Panc1 (cell line): ENCODE measurements at regions not wholly inside any gene's neighbourhood (a gene's known extent, or its start where the extent isn't known, plus 50 kb on each side); places are given as distances from the start of the nearest gene placed in this dataset.

Experiments
- ATAC-seq: fragments of 200-7000 bp; cut with Tn5 transposase; 2 replicates; pipeline ENCODE4 v1.9.1; 2020; ENCODE audit warnings: mild to moderate bottlenecking, moderate library complexity
- BruUV-seq: library from RNA; stranded (reverse); fragments of 400-500 nt; replicated peaks from 2 replicates; lab custom pipeline; 2021; lab: Mats Ljungman, UMichigan
- CTCF ChIA-PET: fragments of 300-600 bp; sonication (Branson Sonifier 250); formaldehyde crosslinking; loops from one replicate; lab custom pipeline; 2022; ENCODE audit warnings: antibody characterized with exemption; lab: Charles Lee
- POLR2A ChIA-PET: fragments of 300-600 bp; sonication (Branson Sonifier 250); formaldehyde crosslinking; loops from one replicate; lab custom pipeline; 2022; ENCODE audit warnings: antibody characterized with exemption; lab: Charles Lee
- DNase-seq: peaks from one replicate; pipeline ENCODE4 v3.0.0-alpha.2; 2010; ENCODE audit warnings: low read depth, low spot score
- H3K27ac ChIP-seq: 2 replicates; pipeline ENCODE4 v1.5.1; 2011; ENCODE audit warnings: mild to moderate bottlenecking, low read length, inconsistent platforms
- H3K27me3 ChIP-seq: fragments of 200-500 bp; sonication (Bioruptor generic); 2 replicates; pipeline ENCODE4 v1.6.0; 2014; ENCODE audit warnings: low read length, inconsistent platforms; ENCODE audit not compliant: control insufficient read depth, insufficient read depth
- H3K36me3 ChIP-seq: fragments of 200-500 bp; sonication (Bioruptor generic); 2 replicates; pipeline ENCODE4 v1.5.1; 2014; ENCODE audit warnings: inconsistent platforms, mild to moderate bottlenecking, low read length, moderate library complexity; ENCODE audit not compliant: control insufficient read depth, insufficient read depth
- H3K4me1 ChIP-seq: 2 replicates; pipeline ENCODE4 v1.5.1; 2011; ENCODE audit warnings: inconsistent platforms, mild to moderate bottlenecking, low read length, moderate library complexity; ENCODE audit not compliant: control insufficient read depth, insufficient read depth
- H3K4me3 ChIP-seq, 2 experiments: 2 replicates each; pipeline ENCODE4 v1.5.1; 2011 to 2012; ENCODE audit warnings: low read depth in 2 of 2, low read length in 2 of 2, mild to moderate bottlenecking in 2 of 2, inconsistent platforms in 1 of 2, moderate library complexity in 1 of 2
- H3K9me3 ChIP-seq: fragments of 200-500 bp; sonication (Bioruptor generic); 2 replicates; pipeline ENCODE4 v1.5.1; 2014; ENCODE audit warnings: low read depth, mild to moderate bottlenecking, inconsistent platforms, low read length, moderate library complexity; ENCODE audit not compliant: control insufficient read depth, insufficient read depth
- POLR2AphosphoS5 ChIP-seq: IDR thresholded peaks from 2 replicates; pipeline ENCODE4 v1.6.1; 2012; ENCODE audit warnings: mild to moderate bottlenecking, low read depth, low read length, moderate library complexity
- SIN3A ChIP-seq: IDR thresholded peaks from 2 replicates; pipeline ENCODE4 v1.6.1; 2012; ENCODE audit warnings: low read depth, mild to moderate bottlenecking, low read length, moderate library complexity, borderline replicate concordance; ENCODE audit not compliant: insufficient read depth
- TCF7L2 ChIP-seq: IDR thresholded peaks from 2 replicates; pipeline ENCODE4 v1.6.1; 2011; ENCODE audit warnings: mild to moderate bottlenecking, low read depth, low read length, inconsistent platforms
- in situ Hi-C: cut with HindIII; loops from 2 replicates; pipeline ENCODE4 v1.10.0; 2016; ENCODE audit warnings: low sequenced_read_pairs, low pct_unique_long_range_greater_than_20kb
- intact Hi-C: fragments of 100-400 bp; cut with micrococcal nuclease; formaldehyde crosslinking; loops from one replicate; pipeline ENCODE4 v1.10.0; 2022; ENCODE audit not compliant: unreplicated experiment
- TF ChIP-seq, protein P1 (sequence below): fragments of 450-650 bp; IDR thresholded peaks from 2 replicates; pipeline ENCODE4 v1.5.1; 2017; ENCODE audit warnings: mild to moderate bottlenecking
- TF ChIP-seq, protein P2 (sequence below), 2 experiments: IDR thresholded peaks; 2 replicates each; pipeline ENCODE4 v1.6.1; 2011 to 2012; ENCODE audit warnings: low read depth in 2 of 2, control low read depth in 1 of 2, low read length in 1 of 2, mild to moderate bottlenecking in 1 of 2, moderate library complexity in 1 of 2; ENCODE audit not compliant: insufficient read depth in 1 of 2

- no peak overlapping the region for H3K4me3 ChIP-seq
- no peaks in the 10 kb centered on the region for H3K4me1 ChIP-seq
- ChIA-PET CTCF (no interaction called here), POLR2A (no interaction called here)
- no TSS peak for BruUV-seq
- no peaks in the 10 kb centered on the region for H3K9me3 ChIP-seq
- no peaks in the 10 kb centered on the region for H3K36me3 ChIP-seq
- DNase-seq (no peak), ATAC-seq (no peak)
- intact Hi-C loops: no loop called here
- H3K27ac ChIP-seq: no peak overlapping the region
- TF ChIP-seq TCF7L2 (no peak), SIN3A (no peak), POLR2AphosphoS5 (no peak)
- TF ChIP-seq, protein P1, sequence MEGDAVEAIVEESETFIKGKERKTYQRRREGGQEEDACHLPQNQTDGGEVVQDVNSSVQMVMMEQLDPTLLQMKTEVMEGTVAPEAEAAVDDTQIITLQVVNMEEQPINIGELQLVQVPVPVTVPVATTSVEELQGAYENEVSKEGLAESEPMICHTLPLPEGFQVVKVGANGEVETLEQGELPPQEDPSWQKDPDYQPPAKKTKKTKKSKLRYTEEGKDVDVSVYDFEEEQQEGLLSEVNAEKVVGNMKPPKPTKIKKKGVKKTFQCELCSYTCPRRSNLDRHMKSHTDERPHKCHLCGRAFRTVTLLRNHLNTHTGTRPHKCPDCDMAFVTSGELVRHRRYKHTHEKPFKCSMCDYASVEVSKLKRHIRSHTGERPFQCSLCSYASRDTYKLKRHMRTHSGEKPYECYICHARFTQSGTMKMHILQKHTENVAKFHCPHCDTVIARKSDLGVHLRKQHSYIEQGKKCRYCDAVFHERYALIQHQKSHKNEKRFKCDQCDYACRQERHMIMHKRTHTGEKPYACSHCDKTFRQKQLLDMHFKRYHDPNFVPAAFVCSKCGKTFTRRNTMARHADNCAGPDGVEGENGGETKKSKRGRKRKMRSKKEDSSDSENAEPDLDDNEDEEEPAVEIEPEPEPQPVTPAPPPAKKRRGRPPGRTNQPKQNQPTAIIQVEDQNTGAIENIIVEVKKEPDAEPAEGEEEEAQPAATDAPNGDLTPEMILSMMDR: no peak
- TF ChIP-seq, protein P2, sequence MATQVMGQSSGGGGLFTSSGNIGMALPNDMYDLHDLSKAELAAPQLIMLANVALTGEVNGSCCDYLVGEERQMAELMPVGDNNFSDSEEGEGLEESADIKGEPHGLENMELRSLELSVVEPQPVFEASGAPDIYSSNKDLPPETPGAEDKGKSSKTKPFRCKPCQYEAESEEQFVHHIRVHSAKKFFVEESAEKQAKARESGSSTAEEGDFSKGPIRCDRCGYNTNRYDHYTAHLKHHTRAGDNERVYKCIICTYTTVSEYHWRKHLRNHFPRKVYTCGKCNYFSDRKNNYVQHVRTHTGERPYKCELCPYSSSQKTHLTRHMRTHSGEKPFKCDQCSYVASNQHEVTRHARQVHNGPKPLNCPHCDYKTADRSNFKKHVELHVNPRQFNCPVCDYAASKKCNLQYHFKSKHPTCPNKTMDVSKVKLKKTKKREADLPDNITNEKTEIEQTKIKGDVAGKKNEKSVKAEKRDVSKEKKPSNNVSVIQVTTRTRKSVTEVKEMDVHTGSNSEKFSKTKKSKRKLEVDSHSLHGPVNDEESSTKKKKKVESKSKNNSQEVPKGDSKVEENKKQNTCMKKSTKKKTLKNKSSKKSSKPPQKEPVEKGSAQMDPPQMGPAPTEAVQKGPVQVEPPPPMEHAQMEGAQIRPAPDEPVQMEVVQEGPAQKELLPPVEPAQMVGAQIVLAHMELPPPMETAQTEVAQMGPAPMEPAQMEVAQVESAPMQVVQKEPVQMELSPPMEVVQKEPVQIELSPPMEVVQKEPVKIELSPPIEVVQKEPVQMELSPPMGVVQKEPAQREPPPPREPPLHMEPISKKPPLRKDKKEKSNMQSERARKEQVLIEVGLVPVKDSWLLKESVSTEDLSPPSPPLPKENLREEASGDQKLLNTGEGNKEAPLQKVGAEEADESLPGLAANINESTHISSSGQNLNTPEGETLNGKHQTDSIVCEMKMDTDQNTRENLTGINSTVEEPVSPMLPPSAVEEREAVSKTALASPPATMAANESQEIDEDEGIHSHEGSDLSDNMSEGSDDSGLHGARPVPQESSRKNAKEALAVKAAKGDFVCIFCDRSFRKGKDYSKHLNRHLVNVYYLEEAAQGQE (IDR thresholded peaks at IDR 0.05; ENCODE audit: insufficient read depth in 1 of 2, low read depth in 2 of 2, low read length in 1 of 2): no peak
- in situ Hi-C loops: no loop called here
- no peaks in the 10 kb centered on the region for H3K27me3 ChIP-seq
Measured at GRCh38 chr7:131268906-131269305, 58.8 kb upstream of the MKLN1 start.

GRCh38 chr7:131272086-131272485 lies 55.6 kb upstream of the MKLN1 start:
- ATAC-seq (no peak), DNase-seq (no peak)
- Histone ChIP-seq H3K36me3 (no peaks in the 10 kb centered on the region), H3K9me3 (no peaks in the 10 kb centered on the region), H3K4me3 (no peak overlapping the region), H3K27me3 (no peaks in the 10 kb centered on the region), H3K4me1 (no peaks in the 10 kb centered on the region), H3K27ac (no peak overlapping the region)
- ChIA-PET CTCF (no interaction called here), POLR2A (interaction anchor here (0.6 kb wide), 2 partner anchors 10 to 71 kb away, joined by 3 to 5 read pairs; no protein-coding TSS in a partner anchor)
- BruUV-seq: no TSS peak
- in situ Hi-C loops: no loop called here
- intact Hi-C loops: no loop called here
- no peak for TF ChIP-seq SIN3A
- TF ChIP-seq, protein P2 (IDR thresholded peaks at IDR 0.05; ENCODE audit: insufficient read depth in 1 of 2, low read depth in 2 of 2, low read length in 1 of 2): no peak
- no peak for TF ChIP-seq TCF7L2
- no peak for TF ChIP-seq POLR2AphosphoS5
- TF ChIP-seq, protein P1: no peak
